Activated B cell treated with CpG ODN at 0.5 μM for 24 hours (primary cell): ENCODE measurements at regions not wholly inside any gene's neighbourhood (a gene's known extent, or its start where the extent isn't known, plus 50 kb on each side); places are given as distances from the start of the nearest gene placed in this dataset.
A peak's percentile ranks its signal among the peaks of the same experiment; 100 is the strongest.

Source experiments
- ATAC-seq: fragments of 200-7000 bp; cut with Tn5 transposase; one replicate; pipeline ENCODE4 v1.10.0; 2021; ENCODE audit warnings: low read depth, mild to moderate bottlenecking, moderate library complexity
- CTCF ChIA-PET: fragments of 350-600 bp; sonication (Branson Sonifier 250); formaldehyde crosslinking; loops from one replicate; lab custom pipeline; 2021; ENCODE audit warnings: antibody characterized with exemption; lab: Charles Lee
- POLR2A ChIA-PET: fragments of 350-600 bp; sonication (Branson Sonifier 250); formaldehyde crosslinking; loops from one replicate; lab custom pipeline; 2021; ENCODE audit warnings: antibody characterized with exemption; lab: Charles Lee
- DNase-seq: peaks from one replicate; pipeline ENCODE4 v3.0.0; 2022
- H3K27ac Mint-ChIP-seq: one replicate; pipeline ENCODE4 v1.8.0; 2020; ENCODE audit warnings: mixed read lengths
- H3K27me3 Mint-ChIP-seq: one replicate; pipeline ENCODE4 v1.8.0; 2021; ENCODE audit warnings: mixed read lengths
- H3K36me3 Mint-ChIP-seq: one replicate; pipeline ENCODE4 v1.8.0; 2021; ENCODE audit warnings: low read depth, mixed read lengths
- H3K4me1 Mint-ChIP-seq: one replicate; pipeline ENCODE4 v1.8.0; 2021; ENCODE audit warnings: mixed read lengths
- H3K4me3 Mint-ChIP-seq: one replicate; pipeline ENCODE4 v1.8.0; 2020; ENCODE audit warnings: mild to moderate bottlenecking, mixed read lengths
- H3K9me3 Mint-ChIP-seq: one replicate; pipeline ENCODE4 v1.8.0; 2020; ENCODE audit warnings: mixed read lengths
- intact Hi-C: fragments of 100-400 bp; cut with micrococcal nuclease; formaldehyde crosslinking; loops from one replicate; pipeline ENCODE4 v1.15.1; 2024
- TF ChIP-seq, protein P1 (sequence below): fragments of 200-600 bp; IDR thresholded peaks from one replicate; pipeline ENCODE4 v1.8.0; 2022; ENCODE audit warnings: antibody characterized with exemption, mild to moderate bottlenecking

DNA sequence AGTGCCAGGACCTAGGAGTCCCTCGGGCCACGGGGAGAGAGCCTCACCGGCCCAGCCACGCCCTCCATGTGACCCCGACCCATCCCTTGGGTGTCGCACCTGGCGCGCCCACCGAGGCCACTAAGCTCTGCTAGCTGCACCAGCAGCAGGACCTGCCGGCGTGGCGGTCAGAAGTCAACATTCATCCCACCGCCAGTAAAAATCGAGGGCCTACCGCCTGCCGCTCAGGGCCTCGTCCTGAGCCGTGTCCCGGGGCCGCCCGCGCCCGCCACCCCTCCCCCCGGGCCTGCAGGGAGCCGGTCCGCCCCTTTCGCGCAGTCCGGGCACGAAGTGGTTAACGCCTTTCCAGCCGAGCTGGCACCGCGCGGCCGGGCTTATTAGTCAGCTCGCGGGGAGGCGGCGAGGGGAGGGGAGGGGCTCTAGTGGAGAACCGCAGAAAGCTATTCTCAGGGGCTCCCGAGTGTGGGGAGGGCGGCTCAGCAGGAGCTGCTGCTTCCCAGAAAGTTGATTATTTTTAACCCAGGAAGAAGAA lies 124.4 kb downstream of the C9orf50 start:
- TF ChIP-seq, protein P1, sequence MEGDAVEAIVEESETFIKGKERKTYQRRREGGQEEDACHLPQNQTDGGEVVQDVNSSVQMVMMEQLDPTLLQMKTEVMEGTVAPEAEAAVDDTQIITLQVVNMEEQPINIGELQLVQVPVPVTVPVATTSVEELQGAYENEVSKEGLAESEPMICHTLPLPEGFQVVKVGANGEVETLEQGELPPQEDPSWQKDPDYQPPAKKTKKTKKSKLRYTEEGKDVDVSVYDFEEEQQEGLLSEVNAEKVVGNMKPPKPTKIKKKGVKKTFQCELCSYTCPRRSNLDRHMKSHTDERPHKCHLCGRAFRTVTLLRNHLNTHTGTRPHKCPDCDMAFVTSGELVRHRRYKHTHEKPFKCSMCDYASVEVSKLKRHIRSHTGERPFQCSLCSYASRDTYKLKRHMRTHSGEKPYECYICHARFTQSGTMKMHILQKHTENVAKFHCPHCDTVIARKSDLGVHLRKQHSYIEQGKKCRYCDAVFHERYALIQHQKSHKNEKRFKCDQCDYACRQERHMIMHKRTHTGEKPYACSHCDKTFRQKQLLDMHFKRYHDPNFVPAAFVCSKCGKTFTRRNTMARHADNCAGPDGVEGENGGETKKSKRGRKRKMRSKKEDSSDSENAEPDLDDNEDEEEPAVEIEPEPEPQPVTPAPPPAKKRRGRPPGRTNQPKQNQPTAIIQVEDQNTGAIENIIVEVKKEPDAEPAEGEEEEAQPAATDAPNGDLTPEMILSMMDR, result no peak
- Mint-ChIP-seq H3K27ac (no peak overlapping the region), H3K4me3 (peak overlapping the region; percentile 78), H3K9me3 (no peaks in the 10 kb centered on the region), H3K4me1 (peaks cover 17% of the 10 kb centered on the region), H3K36me3 (no peaks in the 10 kb centered on the region), H3K27me3 (peaks cover 22% of the 10 kb centered on the region)
- intact Hi-C loops, result loop anchor here (1.0 kb wide), 2 partner anchors 8 to 113 kb away; no protein-coding TSS in a partner anchor
- POLR2A ChIA-PET, result interaction anchor here (0.5 to 3.7 kb wide), 13 partner anchors 12 to 1197 kb away, joined by 3 to 33 read pairs (median 4); partner anchors contain the start of genes EXOSC2 and IER5L
- peak; percentile 67 for DNase-seq
- peak; percentile 79 for ATAC-seq
- CTCF ChIA-PET, result interaction anchor here (0.7 to 1.8 kb wide), 6 partner anchors 36 to 365 kb away, joined by 3 to 6 read pairs (median 4); partner anchors contain the start of gene IER5L

- Mint-ChIP-seq H3K9me3 (no peaks in the 10 kb centered on the region), H3K4me3 (peak overlapping the region; percentile 78), H3K36me3 (no peaks in the 10 kb centered on the region), H3K4me1 (peaks cover 17% of the 10 kb centered on the region), H3K27ac (no peak overlapping the region), H3K27me3 (peaks cover 22% of the 10 kb centered on the region)
- TF ChIP-seq, protein P1, result no peak
- ChIA-PET CTCF (interaction anchor here (1.0 to 1.8 kb wide), 5 partner anchors 35 to 364 kb away, joined by 3 to 6 read pairs (median 4); partner anchors contain the start of gene IER5L), POLR2A (interaction anchor here (0.5 to 3.7 kb wide), 12 partner anchors 11 to 1198 kb away, joined by 3 to 33 read pairs (median 4); partner anchors contain the start of genes EXOSC2 and IER5L)
- intact Hi-C loops, result loop anchor here (1.0 kb wide), 2 partner anchors 8 to 113 kb away; no protein-coding TSS in a partner anchor
- DNase-seq (peak; percentile 66), ATAC-seq (peak; percentile 80)
Observed at GRCh38 chr9:129495620-129496472, 125.1 kb downstream of the C9orf50 start.

DNA sequence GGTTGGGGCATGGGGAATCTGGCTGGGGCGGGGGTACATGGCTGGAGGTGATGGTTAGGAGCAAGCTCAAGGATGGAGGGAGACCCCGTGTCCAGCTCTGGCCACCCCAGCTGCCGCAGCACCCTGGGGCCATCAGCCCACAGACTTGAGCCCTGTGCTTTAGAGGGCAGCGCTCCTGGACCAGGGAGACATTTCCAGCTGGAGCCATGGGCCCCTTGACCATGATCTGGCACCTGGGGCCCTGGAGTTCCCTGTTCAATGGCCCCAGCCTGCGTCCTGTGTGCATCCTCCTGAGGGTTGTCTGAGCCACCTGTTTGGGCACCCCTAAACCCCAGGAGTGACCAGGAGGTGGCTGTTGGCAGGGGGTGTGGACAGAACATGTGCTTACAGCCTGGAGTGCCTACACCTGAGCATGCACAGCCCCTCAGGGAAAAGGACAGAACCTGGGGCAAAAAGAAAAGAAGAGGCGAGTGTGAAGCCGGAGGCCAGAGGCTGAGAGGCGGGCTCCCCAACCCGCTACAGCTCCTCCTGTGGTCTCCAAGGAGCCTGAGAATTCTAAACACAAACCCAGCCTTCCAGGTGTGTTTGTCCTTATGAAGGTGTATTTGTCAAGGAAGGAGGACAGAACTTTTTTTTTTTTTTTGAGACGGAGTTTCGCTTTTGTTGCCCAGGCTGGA lies 126.7 kb downstream of the C9orf50 start:
- ATAC-seq, result no peak
- no peaks in the 10 kb centered on the region for H3K36me3 Mint-ChIP-seq
- DNase-seq, result no peak
- H3K4me1 Mint-ChIP-seq, result peaks cover 28% of the 10 kb centered on the region
- no peak overlapping the region for H3K4me3 Mint-ChIP-seq
- no peak overlapping the region for H3K27ac Mint-ChIP-seq
- CTCF ChIA-PET, result no interaction called here
- intact Hi-C loops, result no loop called here
- POLR2A ChIA-PET, result interaction anchor here (0.5 to 1.3 kb wide), 3 partner anchors 34 to 320 kb away, joined by 3 to 6 read pairs (median 4); no protein-coding TSS in a partner anchor
- H3K9me3 Mint-ChIP-seq, result no peaks in the 10 kb centered on the region
- TF ChIP-seq, protein P1, result no peak
- H3K27me3 Mint-ChIP-seq, result peaks cover 24% of the 10 kb centered on the region

DNA sequence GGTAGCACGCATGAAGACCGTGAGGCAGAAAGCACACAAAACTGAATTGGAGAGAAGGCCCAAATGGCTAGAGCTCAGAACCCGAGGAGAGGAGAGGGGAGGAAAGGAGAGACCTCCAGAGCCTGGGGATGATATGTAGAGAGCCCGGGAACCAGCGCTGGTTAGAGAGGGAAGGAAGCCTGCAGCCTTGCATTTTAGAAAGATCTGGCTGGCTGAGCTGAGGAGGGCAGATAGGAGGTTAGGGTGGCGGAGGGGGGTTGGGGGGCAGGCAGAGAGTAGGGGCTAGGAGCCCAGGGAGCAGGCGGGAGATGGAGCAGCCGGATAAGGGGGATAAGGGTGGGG lies 127.2 kb downstream of the C9orf50 start:
- no peaks in the 10 kb centered on the region for H3K36me3 Mint-ChIP-seq
- intact Hi-C loops, result no loop called here
- H3K27me3 Mint-ChIP-seq, result peaks cover 27% of the 10 kb centered on the region
- ChIA-PET POLR2A (interaction anchor here (1.3 kb wide), 1 partner anchor 94 kb away, joined by 6 read pairs; no protein-coding TSS in a partner anchor), CTCF (no interaction called here)
- peaks cover 33% of the 10 kb centered on the region for H3K4me1 Mint-ChIP-seq
- no peaks in the 10 kb centered on the region for H3K9me3 Mint-ChIP-seq
- no peak overlapping the region for H3K27ac Mint-ChIP-seq
- ATAC-seq (no peak), DNase-seq (no peak)
- H3K4me3 Mint-ChIP-seq, result peak overlapping the region; percentile 3
- TF ChIP-seq, protein P1, result no peak
